GM21381 (cell line): ENCODE measurements at regions not wholly inside any gene's neighbourhood (a gene's known extent, or its start where the extent isn't known, plus 50 kb on each side); places are given as distances from the start of the nearest gene placed in this dataset.

ENCODE experiments used
- ATAC-seq: cut with Tn5 transposase; IDR thresholded peaks from one replicate; pipeline ENCODE4 v1.9.1; 2021; ENCODE audit warnings: mild to moderate bottlenecking, moderate library complexity; ENCODE audit not compliant: unreplicated experiment

DNA sequence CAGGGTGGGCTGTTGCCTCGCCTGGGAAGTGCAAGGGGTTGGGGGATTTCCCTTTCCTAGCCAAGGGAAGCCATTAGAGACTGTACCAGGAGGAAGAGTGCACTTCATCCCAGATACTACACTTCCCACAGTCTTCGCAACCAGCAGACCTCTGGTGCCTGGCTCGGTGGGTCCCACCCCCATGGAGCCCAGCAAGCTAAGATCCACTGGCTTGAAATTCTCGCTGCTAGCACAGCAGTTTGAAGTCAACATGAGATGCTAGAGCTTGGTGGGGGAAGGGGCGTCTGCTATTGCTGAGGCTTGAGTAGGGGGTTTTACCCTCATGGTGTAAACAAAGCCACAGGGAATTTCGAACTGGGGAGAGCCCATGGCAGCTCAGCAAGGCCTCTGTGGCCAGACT, 586.4 kb downstream of the HTR1A start:
- no peak for ATAC-seq

GRCh38 chr5:63374085-63374484, 588.2 kb downstream of the HTR1A start:
- no peak for ATAC-seq

DNA sequence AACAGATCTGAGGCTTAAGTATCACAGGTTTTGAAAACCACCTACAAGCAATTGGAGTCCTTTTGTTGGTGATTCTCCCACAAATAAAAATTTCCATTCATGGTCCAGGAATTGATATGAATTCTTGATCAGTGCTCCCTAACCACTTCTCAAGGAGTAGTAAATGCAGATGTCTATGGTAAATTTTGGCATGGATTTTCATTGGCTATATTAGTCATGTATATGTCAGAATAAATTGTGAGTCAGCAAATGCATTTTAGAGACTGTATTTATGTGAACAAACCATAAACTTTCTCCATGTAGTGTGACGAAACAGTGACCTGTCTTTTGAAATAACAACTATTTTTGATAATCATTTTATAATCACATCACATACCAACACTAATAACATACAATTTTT, 611.1 kb downstream of the HTR1A start:
- no peak for ATAC-seq

DNA sequence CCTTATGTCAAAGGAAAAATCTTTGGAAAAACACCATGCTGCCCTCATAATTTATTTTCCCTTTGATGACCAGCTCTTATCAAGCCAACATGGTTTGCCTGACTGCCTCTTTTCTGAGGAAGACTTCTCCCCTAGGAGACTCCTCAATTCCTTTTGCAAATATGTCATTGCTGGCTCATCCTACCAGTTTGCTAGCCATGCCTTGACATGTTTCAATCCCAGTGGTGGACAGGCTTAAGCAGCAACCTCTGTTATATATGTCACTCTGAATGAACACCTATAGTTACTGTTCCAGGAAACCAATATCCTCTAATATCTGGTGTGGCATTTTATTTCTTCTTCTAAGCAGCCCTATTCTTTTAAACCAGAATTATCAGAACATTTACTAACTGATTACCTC, 615.8 kb downstream of the HTR1A start:
- no peak for ATAC-seq

GRCh38 chr5:63341442-63341841, 620.8 kb downstream of the HTR1A start:
- ATAC-seq: no peak

DNA sequence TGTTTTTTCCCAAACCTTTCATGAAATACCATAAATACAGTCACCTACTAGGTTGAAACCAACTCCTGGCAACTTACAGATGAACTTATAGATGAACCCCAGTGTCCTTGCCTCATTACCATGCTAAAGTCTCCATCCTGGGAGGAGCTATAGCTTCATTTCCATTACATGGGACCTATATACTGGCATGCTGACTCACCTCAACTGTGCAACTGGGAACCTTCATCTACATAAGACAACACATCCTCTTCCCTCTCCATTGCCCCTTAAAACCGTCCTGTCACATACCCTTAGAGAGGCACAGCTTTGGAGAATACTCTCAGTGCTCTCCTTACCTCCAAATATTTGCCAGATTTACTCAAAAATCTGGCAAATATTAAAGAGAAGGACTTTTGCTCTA, 638.3 kb downstream of the HTR1A start:
- ATAC-seq: no peak

DNA sequence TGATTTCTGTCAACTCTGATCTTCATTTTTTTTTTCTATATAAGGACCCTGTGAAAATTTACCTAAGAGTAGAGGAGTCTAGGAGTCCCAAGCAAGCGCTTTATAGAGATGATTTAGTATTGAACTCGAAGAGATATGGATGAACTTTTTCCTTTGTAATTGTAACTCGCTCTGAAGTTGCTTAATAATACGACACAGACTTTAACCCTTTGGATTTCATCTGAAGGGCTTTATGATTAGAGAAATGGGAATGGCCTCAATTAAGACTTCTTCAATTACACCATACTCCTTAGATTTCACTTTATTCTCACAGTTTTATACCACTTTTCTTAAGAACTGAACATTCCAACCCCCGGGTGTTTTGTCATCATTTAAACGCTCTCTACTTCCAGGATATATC, 647.7 kb downstream of the HTR1A start:
- no peak for ATAC-seq

DNA sequence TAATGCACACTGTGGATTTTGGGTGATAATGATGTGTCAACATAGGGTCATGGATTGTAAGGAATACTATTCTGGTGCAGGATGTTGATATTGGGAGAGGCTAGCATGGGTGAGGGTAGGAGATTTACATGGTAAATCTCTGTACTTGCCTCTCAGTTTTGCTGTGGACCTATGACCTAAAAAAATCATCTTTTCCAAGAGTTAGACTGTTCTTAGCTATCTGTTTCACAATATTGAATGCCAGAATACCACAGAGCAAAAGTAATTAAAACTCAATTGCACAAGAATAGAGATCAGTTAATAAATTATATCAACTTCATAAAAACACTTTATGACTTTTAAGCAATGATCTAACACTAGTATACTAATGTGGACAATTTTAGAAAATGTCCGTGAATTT, 651.6 kb downstream of the HTR1A start:
- no peak for ATAC-seq

DNA sequence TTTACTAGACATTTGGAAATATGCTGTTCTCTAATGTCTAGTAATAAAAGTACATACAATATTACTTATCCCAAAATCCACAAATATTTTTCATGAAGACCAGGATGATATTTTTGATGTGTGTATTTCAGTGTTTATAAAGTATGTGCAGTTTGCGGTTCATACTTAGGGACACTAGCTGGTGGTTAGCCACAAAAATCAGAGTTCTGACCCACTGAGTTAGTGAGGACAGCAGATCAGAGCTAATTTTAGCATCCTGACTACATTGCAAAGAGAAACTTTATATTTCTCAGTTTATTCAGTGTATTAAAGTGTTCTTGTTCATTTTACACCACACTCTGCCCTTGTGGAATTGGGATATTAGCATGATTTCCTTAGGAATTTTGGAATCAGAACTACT, 655.3 kb downstream of the HTR1A start:
- no peak for ATAC-seq

DNA sequence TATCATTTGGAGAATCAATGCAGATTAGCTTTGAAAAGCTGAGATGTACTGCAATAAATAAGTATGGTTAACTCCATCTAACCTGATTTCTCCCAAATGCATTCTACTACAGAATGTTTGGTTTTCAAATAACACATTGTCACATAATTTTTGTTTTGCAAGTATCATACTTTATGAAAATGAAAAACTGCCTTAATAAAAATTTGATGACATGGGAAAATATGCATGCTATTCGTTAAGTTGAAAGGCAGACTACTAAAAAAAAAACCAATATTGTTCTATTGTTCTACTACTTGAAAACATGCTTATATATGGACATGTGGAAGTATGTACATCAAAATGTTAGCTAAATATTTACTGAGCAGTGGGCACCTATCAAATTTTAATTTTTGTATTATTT, 668.9 kb downstream of the HTR1A start:
- ATAC-seq: no peak

- ATAC-seq: no peak
These were observed 675.5 kb downstream of the HTR1A start for GRCh38 chr5:63286724-63287123.

- ATAC-seq: no peak
These were observed 684.8 kb downstream of the LRRC70 start for GRCh38 chr5:63263411-63263810.

GRCh38 chr5:63262185-63262981, 683.8 kb downstream of the LRRC70 start:
- ATAC-seq: no peak

DNA sequence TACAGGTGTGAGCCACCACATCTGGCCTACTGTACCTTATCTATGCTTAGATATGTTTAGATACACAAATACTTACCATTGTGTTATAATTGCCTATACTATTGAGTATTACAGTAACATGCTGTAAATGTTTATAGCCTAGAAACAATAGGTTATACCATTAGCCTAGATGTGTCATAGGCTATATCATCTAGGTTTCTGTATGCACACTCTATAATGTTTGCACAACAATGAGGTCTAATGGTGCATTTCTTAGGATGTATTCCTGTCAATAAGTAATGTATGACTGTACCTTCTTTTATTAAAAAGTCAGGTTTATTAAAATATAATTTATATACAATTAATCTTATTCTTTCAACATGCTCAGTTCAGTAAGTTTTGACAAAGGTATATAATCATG, 683.1 kb downstream of the LRRC70 start:
- no peak for ATAC-seq

DNA sequence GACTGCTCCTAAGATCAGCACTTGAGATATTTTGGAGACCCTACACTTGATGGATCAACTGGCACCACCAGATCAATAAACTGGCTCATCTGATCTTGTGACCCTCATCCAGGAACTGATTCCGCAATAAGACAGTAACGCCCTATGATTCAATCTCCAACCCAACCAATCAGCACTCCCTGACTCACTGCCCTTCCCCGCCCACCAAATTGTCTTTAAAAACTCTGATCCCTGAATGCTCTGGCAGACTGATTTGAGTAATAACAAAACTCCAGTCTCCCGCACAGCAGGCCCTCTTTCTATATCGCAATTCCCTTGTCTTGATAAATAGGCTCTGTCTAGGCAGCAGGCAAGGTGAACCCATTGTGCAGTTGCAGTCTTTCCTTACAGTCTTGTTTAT, 677.0 kb downstream of the LRRC70 start:
- ATAC-seq: no peak

DNA sequence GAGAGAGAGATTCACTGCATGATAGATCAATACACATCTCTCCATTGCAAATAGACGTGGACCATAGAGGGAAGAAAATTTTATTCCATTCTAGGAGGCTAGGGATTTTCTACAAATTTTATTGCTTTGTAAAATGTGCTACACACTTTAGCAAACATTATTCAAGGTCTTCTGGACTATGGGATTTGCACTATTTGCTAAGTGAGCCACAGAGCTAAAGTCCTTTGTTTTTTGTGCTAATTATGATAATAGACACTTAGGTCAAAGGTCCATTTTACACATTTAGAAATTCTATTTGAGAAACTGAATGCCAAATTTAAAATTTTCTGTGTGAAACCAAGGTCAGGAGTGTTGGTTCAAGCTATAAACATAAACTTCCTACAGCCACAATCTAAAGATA, 672.3 kb downstream of the LRRC70 start:
- no peak for ATAC-seq

GRCh38 chr5:63249960-63250359, 671.3 kb downstream of the LRRC70 start:
- no peak for ATAC-seq

DNA sequence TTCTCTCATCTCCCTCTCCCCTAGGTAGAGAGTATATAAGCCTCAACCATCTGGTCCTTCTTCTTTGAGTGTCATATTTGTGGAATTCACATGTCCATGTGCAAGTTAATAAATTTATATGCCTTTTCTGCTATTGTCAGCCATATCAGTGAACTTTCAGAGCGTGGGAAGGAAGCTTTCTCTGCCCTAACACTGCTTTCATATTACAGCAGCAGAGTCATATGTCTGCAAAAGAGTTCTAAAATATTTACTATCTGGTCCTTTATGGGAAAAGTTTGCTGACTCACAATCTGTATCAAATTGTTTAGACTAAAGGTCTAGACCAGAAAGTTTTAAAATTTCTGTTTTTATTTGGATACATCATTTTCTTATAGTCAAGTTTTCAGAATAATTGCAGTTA, 669.0 kb downstream of the LRRC70 start:
- no peak for ATAC-seq

DNA sequence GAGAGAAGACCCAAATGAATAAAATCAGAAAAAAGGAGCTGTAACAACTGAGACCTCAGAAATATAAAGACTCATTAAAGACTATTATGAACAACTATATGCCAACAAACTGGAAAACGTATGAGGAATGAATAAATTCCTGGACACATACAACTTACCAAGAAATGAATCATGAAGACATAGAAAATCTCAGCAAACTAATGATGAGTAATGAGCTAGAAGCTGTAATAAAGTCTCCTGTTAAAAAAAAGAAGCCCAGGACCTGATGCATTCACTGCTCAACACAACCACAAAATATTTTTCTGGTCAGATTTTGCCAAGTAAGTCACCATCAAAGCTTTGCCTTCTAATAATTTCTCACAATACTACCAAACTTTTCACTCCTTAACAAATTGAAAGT, 666.7 kb downstream of the LRRC70 start:
- ATAC-seq: no peak

- ATAC-seq: no peak
These were observed 661.6 kb downstream of the LRRC70 start for GRCh38 chr5:63240063-63240755.

GRCh38 chr5:63233911-63234310, 655.3 kb downstream of the LRRC70 start:
- no peak for ATAC-seq

DNA sequence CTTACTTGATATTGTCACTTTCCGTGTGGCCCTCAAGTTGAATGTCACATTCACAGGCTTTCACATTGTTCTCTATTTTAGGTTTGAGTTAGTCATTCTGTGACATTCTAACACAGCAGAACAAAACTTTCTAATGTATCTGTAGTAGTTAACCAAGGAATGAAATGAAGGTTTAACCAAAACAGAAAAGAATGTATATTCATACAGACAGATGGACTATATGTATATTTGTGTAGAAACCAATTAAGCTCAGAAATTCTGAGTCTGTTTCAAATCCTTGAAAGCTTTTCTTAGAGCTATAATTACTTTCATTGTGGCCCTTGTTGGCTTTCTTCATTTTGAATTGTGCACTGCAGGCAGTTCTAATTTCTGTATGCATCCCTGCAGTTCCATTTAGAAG, 654.7 kb downstream of the LRRC70 start:
- no peak for ATAC-seq

- no peak for ATAC-seq
These were observed 652.1 kb downstream of the LRRC70 start for GRCh38 chr5:63230754-63231153.
